HG03064 (cell line): ENCODE measurements at regions not wholly inside any gene's neighbourhood (a gene's known extent, or its start where the extent isn't known, plus 50 kb on each side); places are given as distances from the start of the nearest gene placed in this dataset.

Source experiments
- ATAC-seq: cut with Tn5 transposase; IDR thresholded peaks from one replicate; pipeline ENCODE4 v1.9.1; 2021; ENCODE audit warnings: low read depth; ENCODE audit not compliant: unreplicated experiment

- no peak for ATAC-seq
These were observed 55.5 kb upstream of the PCDH9 start for GRCh38 chr13:67285611-67286010.

- ATAC-seq: no peak
These were observed 53.5 kb upstream of the PCDH9 start for GRCh38 chr13:67283637-67284036.

GRCh38 chr13:67281466-67281865 lies 51.3 kb upstream of the PCDH9 start:
- ATAC-seq: no peak
